PFSK-1 (cell line): ENCODE measurements at regions not wholly inside any gene's neighbourhood (a gene's known extent, or its start where the extent isn't known, plus 50 kb on each side); places are given as distances from the start of the nearest gene placed in this dataset.

Source experiments
- POLR2AphosphoS5 ChIP-seq: IDR thresholded peaks from 2 replicates; pipeline ENCODE4 v1.6.1; 2012; ENCODE audit warnings: low read depth, mild to moderate bottlenecking, control low read depth, low read length, moderate library complexity
- SIN3A ChIP-seq: IDR thresholded peaks from 2 replicates; pipeline ENCODE4 v1.6.1; 2012; ENCODE audit warnings: mild to moderate bottlenecking, low read length, moderate library complexity, borderline replicate concordance; ENCODE audit not compliant: insufficient read depth
- TAF1 ChIP-seq: IDR thresholded peaks from 2 replicates; pipeline ENCODE4 v1.6.1; 2012; ENCODE audit warnings: low read length, control low read depth, borderline replicate concordance; ENCODE audit not compliant: insufficient read depth
- TF ChIP-seq, protein P1 (sequence below), 2 experiments: IDR thresholded peaks; 2 replicates each; pipeline versions ENCODE4 v1.6.1 to v1.8.0; 2011 to 2012; ENCODE audit warnings: low read depth in 2 of 2, low read length in 2 of 2, control low read depth in 1 of 2, inconsistent platforms in 1 of 2, mild to moderate bottlenecking in 1 of 2, moderate library complexity in 1 of 2; ENCODE audit not compliant: insufficient read depth in 1 of 2

DNA sequence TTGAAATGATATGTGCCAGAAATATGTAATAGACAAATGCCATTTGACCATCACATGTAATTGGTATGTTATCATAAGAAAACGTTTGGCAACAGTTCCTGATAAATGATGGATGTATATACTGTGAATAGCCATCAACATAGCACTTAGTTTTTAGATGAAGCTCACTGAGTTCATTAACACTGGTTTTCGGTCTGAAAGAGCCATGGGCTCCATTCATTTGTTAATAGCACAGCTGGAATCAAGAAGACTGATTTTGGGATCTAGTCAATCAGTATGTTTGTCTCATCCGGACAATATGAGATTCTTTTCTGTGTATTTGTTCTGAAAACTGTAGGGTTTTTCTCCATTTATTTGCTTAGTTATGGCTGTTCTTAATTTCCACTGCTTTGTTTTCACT lies 413.5 kb upstream of the CLINT1 start:
- TF ChIP-seq, protein P1, sequence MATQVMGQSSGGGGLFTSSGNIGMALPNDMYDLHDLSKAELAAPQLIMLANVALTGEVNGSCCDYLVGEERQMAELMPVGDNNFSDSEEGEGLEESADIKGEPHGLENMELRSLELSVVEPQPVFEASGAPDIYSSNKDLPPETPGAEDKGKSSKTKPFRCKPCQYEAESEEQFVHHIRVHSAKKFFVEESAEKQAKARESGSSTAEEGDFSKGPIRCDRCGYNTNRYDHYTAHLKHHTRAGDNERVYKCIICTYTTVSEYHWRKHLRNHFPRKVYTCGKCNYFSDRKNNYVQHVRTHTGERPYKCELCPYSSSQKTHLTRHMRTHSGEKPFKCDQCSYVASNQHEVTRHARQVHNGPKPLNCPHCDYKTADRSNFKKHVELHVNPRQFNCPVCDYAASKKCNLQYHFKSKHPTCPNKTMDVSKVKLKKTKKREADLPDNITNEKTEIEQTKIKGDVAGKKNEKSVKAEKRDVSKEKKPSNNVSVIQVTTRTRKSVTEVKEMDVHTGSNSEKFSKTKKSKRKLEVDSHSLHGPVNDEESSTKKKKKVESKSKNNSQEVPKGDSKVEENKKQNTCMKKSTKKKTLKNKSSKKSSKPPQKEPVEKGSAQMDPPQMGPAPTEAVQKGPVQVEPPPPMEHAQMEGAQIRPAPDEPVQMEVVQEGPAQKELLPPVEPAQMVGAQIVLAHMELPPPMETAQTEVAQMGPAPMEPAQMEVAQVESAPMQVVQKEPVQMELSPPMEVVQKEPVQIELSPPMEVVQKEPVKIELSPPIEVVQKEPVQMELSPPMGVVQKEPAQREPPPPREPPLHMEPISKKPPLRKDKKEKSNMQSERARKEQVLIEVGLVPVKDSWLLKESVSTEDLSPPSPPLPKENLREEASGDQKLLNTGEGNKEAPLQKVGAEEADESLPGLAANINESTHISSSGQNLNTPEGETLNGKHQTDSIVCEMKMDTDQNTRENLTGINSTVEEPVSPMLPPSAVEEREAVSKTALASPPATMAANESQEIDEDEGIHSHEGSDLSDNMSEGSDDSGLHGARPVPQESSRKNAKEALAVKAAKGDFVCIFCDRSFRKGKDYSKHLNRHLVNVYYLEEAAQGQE (IDR thresholded peaks at IDR 0.05; ENCODE audit: insufficient read depth in 1 of 2, low read depth in 2 of 2, low read length in 2 of 2) = no peak
- TF ChIP-seq TAF1 (no peak), SIN3A (no peak), POLR2AphosphoS5 (no peak)
